Activated T-helper 1 cell treated with anti-CD3 and anti-CD28 coated beads, Interleukin-12 subunit alpha, Interleukin-12 subunit beta, Interleukin-2, Interleukin-4 antibody, amounts not matched to agents 30 ng/mL and 10 ng/mL and 1 ng/mL, durations not matched to agents 14 hours and 24 hours and 36 hours (primary cell): ENCODE measurements at regions not wholly inside any gene's neighbourhood (a gene's known extent, or its start where the extent isn't known, plus 50 kb on each side); places are given as distances from the start of the nearest gene placed in this dataset.
A peak's percentile ranks its signal among the peaks of the same experiment; 100 is the strongest.

ENCODE experiments used
- DNase-seq: peaks from one replicate; pipeline ENCODE4 v3.0.0; 2021; ENCODE audit warnings: low spot score
- H3K27ac Mint-ChIP-seq: one replicate; pipeline ENCODE4 v1.8.0; 2021; ENCODE audit warnings: mild to moderate bottlenecking, mixed read lengths
- H3K27me3 Mint-ChIP-seq: one replicate; pipeline ENCODE4 v1.8.0; 2022; ENCODE audit warnings: mild to moderate bottlenecking, moderate library complexity, mixed read lengths; ENCODE audit not compliant: insufficient read depth
- H3K36me3 Mint-ChIP-seq: one replicate; pipeline ENCODE4 v1.8.0; 2021; ENCODE audit warnings: low read depth, mixed read lengths
- H3K4me1 Mint-ChIP-seq: one replicate; pipeline ENCODE4 v1.8.0; 2021; ENCODE audit warnings: low read depth, mixed read lengths
- H3K4me3 Mint-ChIP-seq: one replicate; pipeline ENCODE4 v1.8.0; 2021; ENCODE audit warnings: mild to moderate bottlenecking, moderate library complexity, mixed read lengths
- H3K9me3 Mint-ChIP-seq: one replicate; pipeline ENCODE4 v1.8.0; 2021; ENCODE audit warnings: mixed read lengths
- intact Hi-C: fragments of 100-400 bp; cut with micrococcal nuclease; formaldehyde crosslinking; loops from one replicate; pipeline ENCODE4 v1.15.1; 2024

DNA sequence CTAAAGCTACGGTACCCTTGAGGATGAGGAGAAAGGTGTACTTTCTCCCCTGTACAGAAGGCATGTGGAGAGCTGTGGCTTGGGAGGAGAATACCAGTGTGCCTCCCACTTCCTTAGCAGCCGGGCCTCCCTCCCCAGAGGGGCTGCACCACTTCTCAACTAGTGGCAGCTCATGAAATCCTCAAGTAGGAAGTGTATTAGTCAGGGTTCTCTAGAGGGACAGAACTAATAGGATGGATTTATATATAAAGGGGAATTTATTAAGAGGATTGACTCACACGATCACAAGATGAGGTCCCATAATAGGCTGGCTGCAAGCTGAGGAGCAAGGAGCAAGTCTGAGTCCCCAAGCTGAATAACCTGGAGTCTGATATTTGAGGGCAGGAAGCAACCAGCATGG lies 53.1 kb upstream of the PPP2R5A start:
- no peak for DNase-seq
- H3K9me3 Mint-ChIP-seq = no peaks in the 10 kb centered on the region
- H3K4me1 Mint-ChIP-seq = peaks cover 69% of the 10 kb centered on the region
- no peak overlapping the region for H3K27ac Mint-ChIP-seq
- H3K4me3 Mint-ChIP-seq = no peak overlapping the region
- intact Hi-C loops = loop anchor here (5.0 kb wide), 2 partner anchors 295 to 365 kb away; no protein-coding TSS in a partner anchor
- no peaks in the 10 kb centered on the region for H3K27me3 Mint-ChIP-seq
- H3K36me3 Mint-ChIP-seq = peaks cover 4% of the 10 kb centered on the region

DNA sequence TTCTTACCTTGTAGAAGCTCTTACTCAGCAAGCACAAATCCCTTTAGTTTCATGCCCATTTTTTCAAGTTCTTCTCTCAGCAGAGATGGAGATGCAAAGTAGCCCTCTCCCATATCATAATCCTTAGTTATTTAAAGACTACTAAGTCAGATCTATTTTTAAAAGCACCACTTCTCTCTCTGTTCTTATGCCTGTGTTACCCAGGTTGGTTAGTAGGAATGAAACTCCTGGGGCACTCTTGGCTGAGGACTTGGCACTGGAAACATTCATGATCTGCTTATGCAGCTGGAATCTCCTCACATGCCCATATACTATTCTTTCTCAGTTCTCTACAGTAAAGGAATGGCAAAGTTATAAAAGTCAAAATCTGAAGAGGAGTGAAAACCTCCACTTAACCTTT lies 51.9 kb upstream of the PPP2R5A start:
- intact Hi-C loops = loop anchor here (5.0 kb wide), 2 partner anchors 296 to 364 kb away; no protein-coding TSS in a partner anchor

DNA sequence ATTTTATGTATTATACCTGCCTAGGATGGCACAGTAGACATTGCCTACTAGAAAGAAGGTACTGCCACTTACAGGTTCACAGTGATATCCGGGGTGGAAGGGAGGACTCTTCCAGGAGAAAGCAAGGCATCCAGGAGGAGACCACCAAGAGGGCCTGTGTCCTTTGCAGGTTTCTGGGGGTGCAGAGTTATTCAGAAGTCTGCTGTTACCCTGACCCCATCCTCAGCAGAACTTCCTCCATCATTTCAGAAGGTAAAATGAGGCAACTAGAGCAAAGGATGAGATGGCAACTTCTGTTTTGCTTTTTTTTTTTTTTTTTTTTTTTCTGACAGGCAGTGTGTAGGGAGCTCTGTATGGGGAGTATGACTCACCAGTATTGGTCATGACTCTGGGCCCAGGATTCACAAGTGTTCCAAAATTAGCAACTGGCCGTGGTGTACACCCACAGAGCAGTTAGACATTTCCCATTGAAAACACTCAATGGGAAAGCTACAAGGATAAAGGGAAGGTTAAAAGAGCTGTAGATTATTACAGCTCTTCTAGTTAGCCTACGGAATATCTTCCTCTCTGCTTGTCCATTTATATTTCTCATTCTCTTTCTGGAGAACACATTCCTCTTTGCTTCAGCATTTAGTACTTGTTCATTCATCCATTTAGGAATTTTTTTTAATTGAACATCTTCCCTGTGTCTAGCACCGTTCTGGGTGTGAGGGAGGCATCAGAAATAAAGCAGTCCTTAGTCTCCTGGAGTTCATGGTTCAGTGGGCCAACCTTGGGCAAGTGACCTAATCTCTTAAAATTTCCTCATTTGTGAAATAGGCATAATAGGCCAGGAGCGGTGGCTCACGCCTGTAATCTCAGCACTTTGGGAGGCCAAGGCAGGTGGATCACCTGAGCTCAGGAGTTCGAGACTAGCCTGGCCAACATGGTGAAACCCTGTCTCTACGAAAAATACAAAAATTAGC lies 50.5 kb upstream of the PPP2R5A start:
- peak overlapping the region; percentile 67 for H3K27ac Mint-ChIP-seq
- DNase-seq = no peak
- H3K27me3 Mint-ChIP-seq = no peaks in the 10 kb centered on the region
- H3K4me1 Mint-ChIP-seq = peaks cover 72% of the 10 kb centered on the region
- peak overlapping the region; percentile 57 for H3K4me3 Mint-ChIP-seq
- intact Hi-C loops = loop anchor here (1.0 to 5.0 kb wide), 8 partner anchors 8 to 363 kb away; partner anchors contain the start of gene PPP2R5A
- H3K36me3 Mint-ChIP-seq = peaks cover 3% of the 10 kb centered on the region
- no peaks in the 10 kb centered on the region for H3K9me3 Mint-ChIP-seq

More for the DNA sequence above, 51.9 kb upstream of the PPP2R5A start:
- Mint-ChIP-seq H3K4me3 (peak overlapping the region; percentile 4), H3K4me1 (peaks cover 66% of the 10 kb centered on the region), H3K27me3 (no peaks in the 10 kb centered on the region), H3K9me3 (no peaks in the 10 kb centered on the region), H3K36me3 (peaks cover 4% of the 10 kb centered on the region), H3K27ac (peak overlapping the region; percentile 46)
- DNase-seq = no peak
